KMS-11 (cell line): ENCODE measurements at regions not wholly inside any gene's neighbourhood (a gene's known extent, or its start where the extent isn't known, plus 50 kb on each side); places are given as distances from the start of the nearest gene placed in this dataset.
"Not testable (repeated sequence)": the region's sequence is repeated elsewhere in the genome, so short reads cannot be mapped to it uniquely, and the experiment has no call there.

Experiments
- H2AFZ ChIP-seq: fragments of 200-600 bp; sonication (generic); 2 replicates; pipeline ENCODE4 v1.6.1; 2016; ENCODE audit warnings: antibody characterized with exemption, mixed run types, low read depth
- H3K27ac ChIP-seq: fragments of 200-600 bp; sonication (generic); 2 replicates; pipeline ENCODE4 v1.6.1; 2016; ENCODE audit warnings: mild to moderate bottlenecking, mixed run types
- H3K27me3 ChIP-seq: fragments of 200-600 bp; sonication (generic); 2 replicates; pipeline ENCODE4 v1.6.1; 2017; ENCODE audit warnings: mild to moderate bottlenecking, low read depth, mixed run types, moderate library complexity; ENCODE audit not compliant: insufficient read depth
- H3K36me3 ChIP-seq: fragments of 200-600 bp; sonication (generic); 2 replicates; pipeline ENCODE4 v1.6.1; 2017; ENCODE audit warnings: mild to moderate bottlenecking, mixed run types; ENCODE audit not compliant: insufficient read depth
- H3K4me1 ChIP-seq: fragments of 200-600 bp; sonication (generic); 2 replicates; pipeline ENCODE4 v1.6.1; 2016; ENCODE audit warnings: mild to moderate bottlenecking, low read depth, mixed run types; ENCODE audit not compliant: poor library complexity, severe bottlenecking
- H3K4me2 ChIP-seq: fragments of 200-600 bp; sonication (generic); 2 replicates; pipeline ENCODE4 v1.7.0; 2016; ENCODE audit warnings: mild to moderate bottlenecking, mixed run types
- H3K4me3 ChIP-seq: fragments of 200-600 bp; sonication (generic); IDR thresholded peaks from 2 replicates; pipeline ENCODE4 v1.6.1; 2017; ENCODE audit warnings: low read depth, low read length, mixed read lengths; ENCODE audit not compliant: insufficient read depth
- H3K79me2 ChIP-seq: fragments of 200-600 bp; sonication (generic); 2 replicates; pipeline ENCODE4 v1.6.1; 2016; ENCODE audit warnings: low read depth, mixed run types; ENCODE audit not compliant: insufficient read depth
- H3K9ac ChIP-seq: fragments of 200-600 bp; sonication (generic); 2 replicates; pipeline ENCODE4 v1.6.1; 2016; ENCODE audit warnings: mild to moderate bottlenecking, mixed run types
- H4K20me1 ChIP-seq: fragments of 200-600 bp; sonication (generic); 2 replicates; pipeline ENCODE4 v1.6.1; 2016; ENCODE audit warnings: mild to moderate bottlenecking, mixed run types; ENCODE audit not compliant: insufficient read depth
- CTCF ChIP-seq: fragments of 200-600 bp; sonication (generic); conservative IDR thresholded peaks from 2 replicates; pipeline ENCODE4 v1.6.1; 2017; ENCODE audit warnings: low read depth, mild to moderate bottlenecking, antibody characterized with exemption, low read length, moderate library complexity, mixed read lengths

- H3K4me3 ChIP-seq, result no peak overlapping the region
- TF ChIP-seq CTCF, result no peak
- H3K9ac ChIP-seq, result no peak overlapping the region
- no peaks in the 10 kb centered on the region for H3K79me2 ChIP-seq
- no peak overlapping the region for H3K27ac ChIP-seq
- no peaks in the 10 kb centered on the region for H3K36me3 ChIP-seq
- no peak overlapping the region for H3K4me2 ChIP-seq
- no peaks in the 10 kb centered on the region for H4K20me1 ChIP-seq
- no peaks in the 10 kb centered on the region for H3K4me1 ChIP-seq
- H2AFZ ChIP-seq, result no peak overlapping the region
- H3K27me3 ChIP-seq, result no peaks in the 10 kb centered on the region
Observed at GRCh38 chr12:131223171-131223761, 269.6 kb downstream of the ADGRD1 start.

- no peaks in the 10 kb centered on the region for H3K4me1 ChIP-seq
- no peaks in the 10 kb centered on the region for H4K20me1 ChIP-seq
- H3K4me3 ChIP-seq, result no peak overlapping the region
- H3K9ac ChIP-seq, result no peak overlapping the region
- no peak for TF ChIP-seq CTCF
- no peaks in the 10 kb centered on the region for H3K79me2 ChIP-seq
- H2AFZ ChIP-seq, result no peak overlapping the region
- H3K27ac ChIP-seq, result no peak overlapping the region
- H3K27me3 ChIP-seq, result no peaks in the 10 kb centered on the region
- no peaks in the 10 kb centered on the region for H3K36me3 ChIP-seq
- no peak overlapping the region for H3K4me2 ChIP-seq
Observed at GRCh38 chr12:131223791-131224225, 270.1 kb downstream of the ADGRD1 start.

- H3K4me1 ChIP-seq, H4K20me1 ChIP-seq, H3K9ac ChIP-seq, H3K4me3 ChIP-seq, H3K4me2 ChIP-seq, H3K27me3 ChIP-seq, H3K36me3 ChIP-seq, H3K27ac ChIP-seq, H2AFZ ChIP-seq, H3K79me2 ChIP-seq: not testable (repeated sequence)
Observed at GRCh38 chr12:131224226-131225065, 270.7 kb downstream of the ADGRD1 start.

GRCh38 chr12:131225066-131225380 is 271.3 kb downstream of the ADGRD1 start:
- not testable (repeated sequence) for H2AFZ ChIP-seq, H3K79me2 ChIP-seq, H3K4me3 ChIP-seq, H3K36me3 ChIP-seq, H3K9ac ChIP-seq, H3K27ac ChIP-seq, H3K27me3 ChIP-seq, H3K4me2 ChIP-seq, H4K20me1 ChIP-seq, H3K4me1 ChIP-seq

GRCh38 chr12:131226345-131227265 is 272.9 kb downstream of the ADGRD1 start:
- no peak overlapping the region for H3K4me2 ChIP-seq
- H3K9ac ChIP-seq, result no peak overlapping the region
- no peaks in the 10 kb centered on the region for H3K79me2 ChIP-seq
- no peaks in the 10 kb centered on the region for H4K20me1 ChIP-seq
- H3K27me3 ChIP-seq, result no peaks in the 10 kb centered on the region
- H3K27ac ChIP-seq, result no peak overlapping the region
- no peak for TF ChIP-seq CTCF
- H3K4me3 ChIP-seq, result no peak overlapping the region
- no peaks in the 10 kb centered on the region for H3K4me1 ChIP-seq
- H3K36me3 ChIP-seq, result no peaks in the 10 kb centered on the region
- no peak overlapping the region for H2AFZ ChIP-seq

GRCh38 chr12:131227641-131228040 is 273.9 kb downstream of the ADGRD1 start:
- H3K4me1 ChIP-seq, H2AFZ ChIP-seq, H3K79me2 ChIP-seq, H3K4me3 ChIP-seq, H3K36me3 ChIP-seq, H4K20me1 ChIP-seq, H3K4me2 ChIP-seq, H3K9ac ChIP-seq, H3K27ac ChIP-seq, H3K27me3 ChIP-seq: not testable (repeated sequence)

GRCh38 chr12:131229079-131229425 is 275.3 kb downstream of the ADGRD1 start:
- H4K20me1 ChIP-seq, H3K4me1 ChIP-seq, H3K9ac ChIP-seq, H3K36me3 ChIP-seq, H3K79me2 ChIP-seq, H3K4me2 ChIP-seq, H3K27ac ChIP-seq, H3K27me3 ChIP-seq, H3K4me3 ChIP-seq, H2AFZ ChIP-seq: not testable (repeated sequence)
